Endothelial cell of umbilical vein (primary cell): ENCODE measurements at regions not wholly inside any gene's neighbourhood (a gene's known extent, or its start where the extent isn't known, plus 50 kb on each side); places are given as distances from the start of the nearest gene placed in this dataset.
"Not testable (repeated sequence)": the region's sequence is repeated elsewhere in the genome, so short reads cannot be mapped to it uniquely, and the experiment has no call there.

Experiments used
- EZH2 ChIP-seq: IDR thresholded peaks from 2 replicates; pipeline ENCODE4 v1.6.1; 2012; ENCODE audit warnings: borderline replicate concordance, low read depth, mild to moderate bottlenecking, moderate library complexity, low read length, inconsistent platforms; ENCODE audit not compliant: severe bottlenecking
- FOS ChIP-seq: IDR thresholded peaks from 2 replicates; pipeline ENCODE4 v1.6.1; 2011; ENCODE audit warnings: mild to moderate bottlenecking, low read length, moderate library complexity, borderline replicate concordance; ENCODE audit not compliant: insufficient read depth
- JUN ChIP-seq: IDR thresholded peaks from 2 replicates; pipeline ENCODE4 v1.6.1; 2011; ENCODE audit warnings: borderline replicate concordance, low read depth; ENCODE audit not compliant: insufficient read length, insufficient read depth
- POLR2A ChIP-seq: IDR thresholded peaks from 2 replicates; pipeline ENCODE4 v1.6.1; 2012; ENCODE audit warnings: low read depth, mild to moderate bottlenecking, control low read depth, low read length
- POLR2AphosphoS5 ChIP-seq: IDR thresholded peaks from 2 replicates; pipeline ENCODE4 v1.6.1; 2012; ENCODE audit warnings: low read depth, mild to moderate bottlenecking, control low read depth, low read length, moderate library complexity; ENCODE audit not compliant: insufficient read depth
- TF ChIP-seq, protein P1 (sequence below), 2 donors: IDR thresholded peaks; 1 replicate in 1 of 2; 2 replicates in 1 of 2; pipeline ENCODE4 v1.5.1; 2011; ENCODE audit warnings: low read length in 2 of 2, mild to moderate bottlenecking in 2 of 2, moderate library complexity in 2 of 2, control low read depth in 1 of 2, inconsistent platforms in 1 of 2, low read depth in 1 of 2; ENCODE audit not compliant: insufficient read depth in 1 of 2; ENCODE audit errors: extremely low read depth in 1 of 2
- TF ChIP-seq, protein P2 (sequence below): IDR thresholded peaks from 2 replicates; pipeline ENCODE4 v1.6.1; 2011; ENCODE audit not compliant: insufficient read depth, insufficient read length

DNA sequence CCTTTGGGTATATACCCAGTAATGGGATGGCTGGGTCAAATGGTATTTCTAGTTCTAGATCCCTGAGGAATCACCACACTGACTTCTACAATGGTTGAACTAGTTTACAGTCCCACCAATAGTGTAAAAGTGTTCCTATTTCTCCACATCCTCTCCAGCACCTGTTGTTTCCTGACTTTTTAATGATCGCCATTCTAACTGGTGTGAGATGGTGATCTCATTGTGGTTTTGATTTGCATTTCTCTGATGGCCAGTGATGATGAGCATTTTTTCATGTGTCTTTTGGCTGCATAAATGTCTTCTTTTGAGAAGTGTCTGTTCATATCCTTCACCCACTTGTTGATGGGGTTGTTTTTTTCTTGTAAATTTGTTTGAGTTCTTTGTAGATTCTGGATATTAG, 583.8 kb downstream of the TBC1D22A start:
- TF ChIP-seq, protein P1, sequence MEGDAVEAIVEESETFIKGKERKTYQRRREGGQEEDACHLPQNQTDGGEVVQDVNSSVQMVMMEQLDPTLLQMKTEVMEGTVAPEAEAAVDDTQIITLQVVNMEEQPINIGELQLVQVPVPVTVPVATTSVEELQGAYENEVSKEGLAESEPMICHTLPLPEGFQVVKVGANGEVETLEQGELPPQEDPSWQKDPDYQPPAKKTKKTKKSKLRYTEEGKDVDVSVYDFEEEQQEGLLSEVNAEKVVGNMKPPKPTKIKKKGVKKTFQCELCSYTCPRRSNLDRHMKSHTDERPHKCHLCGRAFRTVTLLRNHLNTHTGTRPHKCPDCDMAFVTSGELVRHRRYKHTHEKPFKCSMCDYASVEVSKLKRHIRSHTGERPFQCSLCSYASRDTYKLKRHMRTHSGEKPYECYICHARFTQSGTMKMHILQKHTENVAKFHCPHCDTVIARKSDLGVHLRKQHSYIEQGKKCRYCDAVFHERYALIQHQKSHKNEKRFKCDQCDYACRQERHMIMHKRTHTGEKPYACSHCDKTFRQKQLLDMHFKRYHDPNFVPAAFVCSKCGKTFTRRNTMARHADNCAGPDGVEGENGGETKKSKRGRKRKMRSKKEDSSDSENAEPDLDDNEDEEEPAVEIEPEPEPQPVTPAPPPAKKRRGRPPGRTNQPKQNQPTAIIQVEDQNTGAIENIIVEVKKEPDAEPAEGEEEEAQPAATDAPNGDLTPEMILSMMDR (IDR thresholded peaks at IDR 0.05; ENCODE audit: extremely low read depth in 1 of 2, insufficient read depth in 1 of 2, low read depth in 1 of 2, low read length in 2 of 2): not testable (repeated sequence)
- not testable (repeated sequence) for TF ChIP-seq JUN, POLR2A, EZH2, FOS, POLR2AphosphoS5
- TF ChIP-seq, protein P2, sequence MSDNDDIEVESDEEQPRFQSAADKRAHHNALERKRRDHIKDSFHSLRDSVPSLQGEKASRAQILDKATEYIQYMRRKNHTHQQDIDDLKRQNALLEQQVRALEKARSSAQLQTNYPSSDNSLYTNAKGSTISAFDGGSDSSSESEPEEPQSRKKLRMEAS: not testable (repeated sequence)
